Activated naive CD4-positive, alpha-beta T cell (primary cell): ENCODE measurements at regions not wholly inside any gene's neighbourhood (a gene's known extent, or its start where the extent isn't known, plus 50 kb on each side); places are given as distances from the start of the nearest gene placed in this dataset.

Source experiments
- DNase-seq, 4 experiments: peaks; one replicate each; lab custom pipeline; 2025; lab: John Stamatoyannopoulos, UW

GRCh38 chr9:118059484-118060278 lies 355.5 kb downstream of the TLR4 start:
- no peak for DNase-seq

- DNase-seq, result no peak
Measured at GRCh38 chr9:118083161-118083560, 379.0 kb downstream of the TLR4 start.

GRCh38 chr9:118088090-118088489 lies 383.9 kb downstream of the TLR4 start:
- DNase-seq, result no peak

- no peak for DNase-seq
Measured at GRCh38 chr9:118091226-118091625, 387.0 kb downstream of the TLR4 start.

- no peak for DNase-seq
Measured at GRCh38 chr9:118091711-118092500, 387.7 kb downstream of the TLR4 start.

GRCh38 chr9:118094387-118094786 lies 390.2 kb downstream of the TLR4 start:
- DNase-seq, result no peak

GRCh38 chr9:118100529-118101419 lies 396.6 kb downstream of the TLR4 start:
- no peak for DNase-seq

- no peak for DNase-seq
Measured at GRCh38 chr9:118104363-118104762, 400.2 kb downstream of the TLR4 start.

GRCh38 chr9:118108971-118109370 lies 404.8 kb downstream of the TLR4 start:
- no peak for DNase-seq

- no peak for DNase-seq
Measured at GRCh38 chr9:118109542-118109941, 405.3 kb downstream of the TLR4 start.

GRCh38 chr9:118121361-118121760 lies 417.2 kb downstream of the TLR4 start:
- DNase-seq, result no peak

- DNase-seq, result no peak
Measured at GRCh38 chr9:118128313-118128712, 424.1 kb downstream of the TLR4 start.

GRCh38 chr9:118129541-118129940 lies 425.3 kb downstream of the TLR4 start:
- DNase-seq, result no peak

GRCh38 chr9:118148990-118149389 lies 444.8 kb downstream of the TLR4 start:
- DNase-seq, result no peak

GRCh38 chr9:118156846-118157245 lies 452.6 kb downstream of the TLR4 start:
- no peak for DNase-seq

- DNase-seq, result no peak
Measured at GRCh38 chr9:118162716-118163115, 458.5 kb downstream of the TLR4 start.

- no peak for DNase-seq
Measured at GRCh38 chr9:118163751-118164150, 459.5 kb downstream of the TLR4 start.

- DNase-seq, result no peak
Measured at GRCh38 chr9:118165451-118165850, 461.2 kb downstream of the TLR4 start.

GRCh38 chr9:118170032-118170955 lies 466.1 kb downstream of the TLR4 start:
- DNase-seq, result no peak

GRCh38 chr9:118177241-118177640 lies 473.0 kb downstream of the TLR4 start:
- no peak for DNase-seq

- DNase-seq, result no peak
Measured at GRCh38 chr9:118183576-118183975, 479.4 kb downstream of the TLR4 start.
